Vagina (tissue), 2 donors: ENCODE measurements at regions not wholly inside any gene's neighbourhood (a gene's known extent, or its start where the extent isn't known, plus 50 kb on each side); places are given as distances from the start of the nearest gene placed in this dataset.

ENCODE experiments used
- DNase-seq, 2 donors: peaks; one replicate each; pipeline ENCODE4 v3.0.0-alpha.2; 2017; ENCODE audit errors: extremely low spot score in 2 of 2
- H3K27ac ChIP-seq: fragments of 200-600 bp; sonication (generic); one replicate; pipeline ENCODE4 v1.5.1; 2019
- H3K27me3 ChIP-seq: fragments of 200-600 bp; sonication (generic); one replicate; pipeline ENCODE4 v1.5.1; 2019
- H3K36me3 ChIP-seq, 2 donors: fragments of 200-600 bp; sonication (generic); one replicate each; pipeline ENCODE4 v1.5.1; 2017 to 2019
- H3K4me1 ChIP-seq: fragments of 200-600 bp; sonication (generic); one replicate; pipeline ENCODE4 v1.5.1; 2019
- H3K4me3 ChIP-seq, 2 donors: fragments of 200-600 bp; sonication (generic); 1 replicate in 1 of 2; 2 replicates in 1 of 2; pipeline ENCODE4 v1.5.1; 2016 to 2019
- H3K9me3 ChIP-seq: fragments of 200-600 bp; sonication (generic); one replicate; pipeline ENCODE4 v1.5.1; 2019
- POLR2A ChIP-seq, 2 donors: fragments of 450-650 bp; IDR thresholded peaks; one replicate each; pipeline ENCODE4 v1.6.1; 2017; ENCODE audit warnings: antibody characterized with exemption in 2 of 2, mild to moderate bottlenecking in 2 of 2, moderate library complexity in 2 of 2
- POLR2AphosphoS5 ChIP-seq, 2 donors: sonication (generic); formaldehyde crosslinking; IDR thresholded peaks; one replicate each; pipeline ENCODE4 v1.9.0; 2017; ENCODE audit warnings: antibody characterized with exemption in 2 of 2, mild to moderate bottlenecking in 2 of 2, low read depth in 1 of 2; ENCODE audit not compliant: insufficient read depth in 1 of 2
- intact Hi-C: fragments of 100-400 bp; cut with DNase I; formaldehyde crosslinking; loops from one replicate; pipeline ENCODE4 v1.15.1; 2023
- TF ChIP-seq, protein P1 (sequence below), 3 experiments: fragments of 450-650 bp in 2 of 3; fragments of 200-600 bp in 1 of 3; sonication (generic) in 1 of 3; IDR thresholded peaks; one replicate each; pipeline ENCODE4 v1.5.1; 2017 to 2019; ENCODE audit warnings: antibody characterized with exemption in 3 of 3, mild to moderate bottlenecking in 2 of 3, moderate library complexity in 2 of 3

DNA sequence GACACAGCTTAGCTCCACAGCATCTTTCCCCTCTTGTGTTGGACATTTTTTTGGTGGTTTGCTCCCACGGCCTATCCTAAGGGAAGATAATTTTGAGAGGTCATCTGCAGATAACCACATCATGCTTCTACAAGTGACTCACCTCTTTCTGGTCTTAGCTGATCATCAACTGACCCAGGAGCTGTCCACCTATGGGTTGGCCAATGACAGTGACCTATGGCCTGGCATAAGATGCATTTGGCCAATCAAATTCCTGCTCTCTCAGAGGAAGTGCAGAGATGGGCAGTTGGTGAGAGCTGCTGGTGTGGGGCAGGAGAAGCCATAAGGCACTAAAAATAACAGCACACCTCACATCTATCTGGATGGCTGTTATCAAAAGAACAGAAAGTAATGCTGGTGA is 100.0 kb upstream of the CLDN14 start:
- no peak for TF ChIP-seq POLR2AphosphoS5 (IDR thresholded peaks at IDR 0.05; ENCODE audit: insufficient read depth in 1 of 2, low read depth in 1 of 2)
- TF ChIP-seq POLR2A (IDR thresholded peaks at IDR 0.05): no peak
- TF ChIP-seq, protein P1, sequence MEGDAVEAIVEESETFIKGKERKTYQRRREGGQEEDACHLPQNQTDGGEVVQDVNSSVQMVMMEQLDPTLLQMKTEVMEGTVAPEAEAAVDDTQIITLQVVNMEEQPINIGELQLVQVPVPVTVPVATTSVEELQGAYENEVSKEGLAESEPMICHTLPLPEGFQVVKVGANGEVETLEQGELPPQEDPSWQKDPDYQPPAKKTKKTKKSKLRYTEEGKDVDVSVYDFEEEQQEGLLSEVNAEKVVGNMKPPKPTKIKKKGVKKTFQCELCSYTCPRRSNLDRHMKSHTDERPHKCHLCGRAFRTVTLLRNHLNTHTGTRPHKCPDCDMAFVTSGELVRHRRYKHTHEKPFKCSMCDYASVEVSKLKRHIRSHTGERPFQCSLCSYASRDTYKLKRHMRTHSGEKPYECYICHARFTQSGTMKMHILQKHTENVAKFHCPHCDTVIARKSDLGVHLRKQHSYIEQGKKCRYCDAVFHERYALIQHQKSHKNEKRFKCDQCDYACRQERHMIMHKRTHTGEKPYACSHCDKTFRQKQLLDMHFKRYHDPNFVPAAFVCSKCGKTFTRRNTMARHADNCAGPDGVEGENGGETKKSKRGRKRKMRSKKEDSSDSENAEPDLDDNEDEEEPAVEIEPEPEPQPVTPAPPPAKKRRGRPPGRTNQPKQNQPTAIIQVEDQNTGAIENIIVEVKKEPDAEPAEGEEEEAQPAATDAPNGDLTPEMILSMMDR (IDR thresholded peaks at IDR 0.05): no peak
- Histone ChIP-seq H3K4me1 (no peaks in the 10 kb centered on the region), H3K4me3 (no peak overlapping the region), H3K27me3 (no peaks in the 10 kb centered on the region), H3K9me3 (no peaks in the 10 kb centered on the region), H3K36me3 (no peaks in the 10 kb centered on the region), H3K27ac (no peak overlapping the region)
- no peak for DNase-seq
- intact Hi-C loops: no loop called here

DNA sequence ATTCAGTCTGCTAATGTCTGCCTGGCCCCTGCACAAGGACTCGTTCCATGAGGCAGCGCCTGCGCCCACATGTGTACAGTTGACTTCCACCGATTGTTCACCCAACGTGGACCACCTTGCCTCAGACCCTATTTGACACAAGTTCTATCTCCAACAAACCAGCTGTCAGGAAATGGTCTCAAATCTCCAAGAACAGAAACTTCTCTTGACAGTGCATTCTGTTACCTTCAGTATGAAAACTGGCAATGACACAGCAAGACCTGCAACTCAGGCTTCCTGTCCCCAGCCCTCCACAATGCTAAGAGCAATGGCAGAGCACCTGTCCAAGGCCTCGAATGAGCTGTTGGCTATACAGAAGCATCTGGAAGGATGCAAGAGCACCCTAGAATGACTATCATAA is 102.3 kb upstream of the CLDN14 start:
- Histone ChIP-seq H3K4me3 (no peak overlapping the region), H3K36me3 (no peaks in the 10 kb centered on the region), H3K9me3 (no peaks in the 10 kb centered on the region), H3K27me3 (no peaks in the 10 kb centered on the region), H3K4me1 (no peaks in the 10 kb centered on the region), H3K27ac (no peak overlapping the region)
- TF ChIP-seq POLR2A (IDR thresholded peaks at IDR 0.05): no peak
- TF ChIP-seq POLR2AphosphoS5 (IDR thresholded peaks at IDR 0.05; ENCODE audit: insufficient read depth in 1 of 2, low read depth in 1 of 2): no peak
- TF ChIP-seq, protein P1 (IDR thresholded peaks at IDR 0.05): no peak
- intact Hi-C loops: no loop called here
- DNase-seq: no peak

DNA sequence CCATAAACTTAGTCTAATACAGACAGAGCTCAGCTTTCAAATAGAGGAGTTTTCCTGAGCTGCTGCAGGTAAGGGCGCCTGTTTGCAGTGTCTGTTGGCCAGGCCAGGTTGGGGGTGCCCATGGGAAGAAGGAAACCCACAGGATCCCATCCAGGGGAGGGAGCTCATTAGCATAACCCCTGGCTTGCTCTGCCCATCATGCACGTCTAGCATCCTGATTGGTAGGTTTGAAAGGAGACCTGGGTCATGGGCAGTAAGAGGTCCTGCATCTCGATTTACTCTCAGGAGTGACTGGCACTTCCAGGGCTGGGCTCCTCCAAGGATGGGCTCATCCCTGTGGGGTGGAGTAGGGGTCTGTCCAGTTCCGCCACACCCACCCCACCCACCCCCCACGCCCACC is 103.7 kb upstream of the CLDN14 start:
- H3K4me1 ChIP-seq: no peaks in the 10 kb centered on the region
- DNase-seq: no peak
- H3K27ac ChIP-seq: no peak overlapping the region
- TF ChIP-seq, protein P1 (IDR thresholded peaks at IDR 0.05): no peak
- TF ChIP-seq POLR2A (IDR thresholded peaks at IDR 0.05) (no peak), POLR2AphosphoS5 (IDR thresholded peaks at IDR 0.05; ENCODE audit: insufficient read depth in 1 of 2, low read depth in 1 of 2) (no peak)
- no peak overlapping the region for H3K4me3 ChIP-seq
- no peaks in the 10 kb centered on the region for H3K27me3 ChIP-seq
- H3K9me3 ChIP-seq: no peaks in the 10 kb centered on the region
- no peaks in the 10 kb centered on the region for H3K36me3 ChIP-seq
- intact Hi-C loops: no loop called here

DNA sequence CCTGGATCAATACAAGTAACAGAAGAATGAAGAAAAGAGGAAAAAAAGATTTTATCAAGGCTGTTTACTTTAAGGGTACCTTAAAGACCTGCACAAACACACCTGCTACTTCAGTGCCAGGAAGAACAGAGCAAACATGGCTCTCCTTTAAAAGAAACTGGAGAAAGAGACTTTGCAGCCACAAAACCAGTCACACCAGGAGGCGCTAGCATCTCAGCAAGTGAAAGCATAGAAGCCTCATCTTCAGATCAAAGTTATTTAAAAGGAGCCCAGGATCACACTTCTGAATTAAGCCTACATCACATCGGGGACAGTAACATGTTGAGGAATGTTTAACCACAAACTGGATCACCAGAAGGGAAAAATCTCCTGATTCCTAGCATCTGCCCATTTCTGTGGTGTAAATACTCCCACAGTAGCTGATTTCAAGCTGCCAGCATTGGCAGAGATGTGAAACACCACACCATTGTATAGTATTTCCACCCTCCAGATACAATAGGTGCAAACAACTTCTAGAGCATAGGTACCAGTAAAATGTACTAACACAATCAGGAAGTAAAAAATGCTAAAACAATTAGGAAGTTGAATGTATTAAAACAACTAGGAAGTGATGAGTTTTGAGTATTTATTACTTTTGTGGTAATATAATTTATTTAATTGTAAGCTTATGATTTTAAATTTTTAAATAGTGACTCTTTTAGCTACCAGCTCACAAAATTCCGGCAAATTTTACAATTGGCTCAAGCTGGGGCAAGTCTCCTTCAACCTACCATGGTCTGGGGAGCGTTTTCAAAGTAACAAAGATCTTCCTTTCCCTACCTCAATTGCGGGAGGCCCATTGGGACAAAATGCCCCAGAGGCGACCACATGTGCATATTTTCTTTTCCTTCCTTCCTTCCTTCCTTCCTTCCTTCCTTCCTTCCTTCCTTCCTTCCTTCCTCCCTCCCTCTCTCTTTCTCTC is 105.3 kb upstream of the CLDN14 start:
- Histone ChIP-seq H3K27me3 (no peaks in the 10 kb centered on the region), H3K4me3 (no peak overlapping the region), H3K4me1 (peaks cover 9% of the 10 kb centered on the region), H3K9me3 (no peaks in the 10 kb centered on the region), H3K36me3 (no peaks in the 10 kb centered on the region), H3K27ac (no peak overlapping the region)
- DNase-seq: no peak
- TF ChIP-seq, protein P1 (IDR thresholded peaks at IDR 0.05): no peak
- TF ChIP-seq POLR2A (IDR thresholded peaks at IDR 0.05): no peak
- no peak for TF ChIP-seq POLR2AphosphoS5 (IDR thresholded peaks at IDR 0.05; ENCODE audit: insufficient read depth in 1 of 2, low read depth in 1 of 2)
- intact Hi-C loops: no loop called here

DNA sequence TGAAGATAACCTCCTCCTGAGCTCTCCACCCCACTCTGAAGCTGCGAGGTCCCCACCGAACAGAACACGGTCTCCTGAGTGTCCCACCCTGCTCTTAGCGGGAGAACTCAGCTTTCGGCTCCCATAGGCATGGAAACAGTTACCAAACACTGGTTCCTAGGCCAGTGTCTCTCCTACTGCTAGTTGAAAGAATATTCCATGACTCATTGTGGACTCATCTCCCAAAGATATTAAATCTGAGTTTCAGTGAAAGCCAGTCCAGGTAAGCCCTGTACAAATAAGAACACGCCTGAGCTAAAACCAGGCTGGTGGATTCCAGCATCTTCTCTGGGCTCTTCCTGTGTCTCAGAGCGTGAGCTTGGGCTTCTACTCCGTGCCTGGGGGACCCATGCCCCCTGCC is 107.5 kb upstream of the CLDN14 start:
- no peaks in the 10 kb centered on the region for H3K27me3 ChIP-seq
- H3K9me3 ChIP-seq: no peaks in the 10 kb centered on the region
- H3K4me3 ChIP-seq: no peak overlapping the region
- intact Hi-C loops: no loop called here
- no peaks in the 10 kb centered on the region for H3K36me3 ChIP-seq
- peaks cover 9% of the 10 kb centered on the region for H3K4me1 ChIP-seq
- no peak overlapping the region for H3K27ac ChIP-seq
- TF ChIP-seq POLR2AphosphoS5 (IDR thresholded peaks at IDR 0.05; ENCODE audit: insufficient read depth in 1 of 2, low read depth in 1 of 2): peak in 1 of 2 donors; percentile 33
- no peak for TF ChIP-seq POLR2A (IDR thresholded peaks at IDR 0.05)
- TF ChIP-seq, protein P1 (IDR thresholded peaks at IDR 0.05): no peak
- no peak for DNase-seq
